T47D (cell line): ENCODE measurements at regions not wholly inside any gene's neighbourhood (a gene's known extent, or its start where the extent isn't known, plus 50 kb on each side); places are given as distances from the start of the nearest gene placed in this dataset.

ENCODE experiments used
- DNase-seq, 2 experiments: peaks; one replicate each; pipeline versions ENCODE4 v3.0.0 to v3.0.0-alpha.2; 2011 to 2012; ENCODE audit warnings: low read depth in 1 of 2, low spot score in 1 of 2
- JUND ChIP-seq: IDR thresholded peaks from 2 replicates; pipeline ENCODE4 v1.6.1; 2012; ENCODE audit warnings: low read depth
- in situ Hi-C: cut with HindIII; loops from 2 replicates; pipeline ENCODE4 v1.10.0; 2016; ENCODE audit warnings: low sequenced_read_pairs, low pct_unique_long_range_greater_than_20kb

GRCh38 chr4:24330573-24330972, 253.8 kb downstream of the DHX15 start:
- in situ Hi-C loops: no loop called here
- DNase-seq: no peak
- no peak for TF ChIP-seq JUND

- DNase-seq: no peak
- in situ Hi-C loops: no loop called here
- no peak for TF ChIP-seq JUND
Measured at GRCh38 chr4:24330172-24330571, 254.2 kb downstream of the DHX15 start.

- TF ChIP-seq JUND: no peak
- no peak for DNase-seq
- in situ Hi-C loops: no loop called here
Measured at GRCh38 chr4:24328711-24329110, 255.6 kb downstream of the DHX15 start.

GRCh38 chr4:24328310-24328709, 256.0 kb downstream of the DHX15 start:
- no peak for DNase-seq
- TF ChIP-seq JUND: no peak
- in situ Hi-C loops: no loop called here

GRCh38 chr4:24322995-24323394, 261.4 kb downstream of the DHX15 start:
- TF ChIP-seq JUND: no peak
- in situ Hi-C loops: no loop called here
- DNase-seq: no peak

GRCh38 chr4:24322511-24322910, 261.8 kb downstream of the DHX15 start:
- TF ChIP-seq JUND: no peak
- in situ Hi-C loops: no loop called here
- no peak for DNase-seq

GRCh38 chr4:24321616-24322015, 262.7 kb downstream of the DHX15 start:
- in situ Hi-C loops: no loop called here
- TF ChIP-seq JUND: no peak
- no peak for DNase-seq

GRCh38 chr4:24321131-24321530, 263.2 kb downstream of the DHX15 start:
- in situ Hi-C loops: no loop called here
- DNase-seq: no peak
- TF ChIP-seq JUND: no peak

GRCh38 chr4:24319387-24319786, 265.0 kb downstream of the DHX15 start:
- in situ Hi-C loops: no loop called here
- TF ChIP-seq JUND: no peak
- DNase-seq: no peak

GRCh38 chr4:24315056-24315455, 269.3 kb downstream of the DHX15 start:
- in situ Hi-C loops: no loop called here
- no peak for TF ChIP-seq JUND
- no peak for DNase-seq

GRCh38 chr4:24312261-24312913, 272.0 kb downstream of the DHX15 start:
- DNase-seq: no peak
- TF ChIP-seq JUND: no peak
- in situ Hi-C loops: no loop called here

GRCh38 chr4:24303926-24304325, 280.4 kb downstream of the DHX15 start:
- in situ Hi-C loops: no loop called here
- no peak for TF ChIP-seq JUND
- no peak for DNase-seq

GRCh38 chr4:24298911-24299310, 285.4 kb downstream of the DHX15 start:
- no peak for TF ChIP-seq JUND
- DNase-seq: no peak
- in situ Hi-C loops: no loop called here

- TF ChIP-seq JUND: no peak
- in situ Hi-C loops: no loop called here
- DNase-seq: no peak
Measured at GRCh38 chr4:24287096-24287495, 297.3 kb downstream of the DHX15 start.

- DNase-seq: no peak
- in situ Hi-C loops: no loop called here
- TF ChIP-seq JUND: no peak
Measured at GRCh38 chr4:24285759-24286158, 298.6 kb downstream of the DHX15 start.
